Posterior vena cava (tissue), 2 donors: ENCODE measurements at regions not wholly inside any gene's neighbourhood (a gene's known extent, or its start where the extent isn't known, plus 50 kb on each side); places are given as distances from the start of the nearest gene placed in this dataset.
"Not testable (repeated sequence)": the region's sequence is repeated elsewhere in the genome, so short reads cannot be mapped to it uniquely, and the experiment has no call there.

Source experiments
- DNase-seq: peaks from one replicate; pipeline ENCODE4 v3.0.0-alpha.2; 2020; ENCODE audit warnings: low spot score
- intact Hi-C, 2 donors: fragments of 100-400 bp; cut with DNase I; formaldehyde crosslinking; loops; one replicate each; pipeline versions ENCODE4 v1.14.1 to v1.14.2; 2022 to 2023
- donor health status: DM: yes; HTN: yes; CAD: no.
- donor health status: DM: yes; HTN: yes; CAD: no.

DNA sequence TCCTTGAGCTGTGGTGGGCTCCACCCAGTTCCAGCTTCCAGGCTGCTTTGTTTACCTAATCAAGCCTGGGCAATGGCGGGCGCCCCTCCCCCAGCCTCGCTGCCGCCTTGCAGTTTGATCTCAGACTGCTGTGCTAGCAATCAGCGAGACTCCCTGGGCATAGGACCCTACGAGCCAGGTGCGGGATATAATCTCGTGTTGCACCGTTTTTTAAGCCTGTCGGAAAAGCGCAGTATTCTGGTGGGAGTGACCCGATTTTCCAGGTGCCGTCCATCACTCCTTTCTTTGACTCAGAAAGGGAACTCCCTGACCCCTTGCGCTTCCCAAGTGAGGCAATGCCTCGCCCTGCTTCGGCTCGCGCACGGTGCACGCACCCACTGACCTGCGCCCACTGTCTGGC is 133.0 kb upstream of the TCF4 start:
- intact Hi-C loops, DNase-seq: not testable (repeated sequence)

DNA sequence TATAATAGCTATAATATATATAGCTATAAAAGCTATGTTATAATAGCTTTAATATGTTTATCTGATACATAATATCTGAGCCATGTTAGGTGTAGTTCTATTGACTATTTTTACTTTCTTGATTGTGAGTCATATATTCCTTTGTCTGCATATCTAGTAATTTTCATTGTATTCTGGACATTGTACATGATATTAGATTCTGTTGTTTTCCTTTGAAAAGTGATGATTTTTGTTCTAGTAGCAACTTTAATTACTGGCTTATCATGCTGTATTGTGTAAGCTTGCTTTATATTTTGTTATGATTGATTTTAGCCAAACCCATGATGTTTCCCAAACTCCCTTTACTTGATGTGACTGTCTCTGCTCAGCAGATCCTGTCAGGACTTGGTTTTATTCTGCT is 125.7 kb upstream of the TCF4 start:
- intact Hi-C loops, result no loop called here
- no peak for DNase-seq

DNA sequence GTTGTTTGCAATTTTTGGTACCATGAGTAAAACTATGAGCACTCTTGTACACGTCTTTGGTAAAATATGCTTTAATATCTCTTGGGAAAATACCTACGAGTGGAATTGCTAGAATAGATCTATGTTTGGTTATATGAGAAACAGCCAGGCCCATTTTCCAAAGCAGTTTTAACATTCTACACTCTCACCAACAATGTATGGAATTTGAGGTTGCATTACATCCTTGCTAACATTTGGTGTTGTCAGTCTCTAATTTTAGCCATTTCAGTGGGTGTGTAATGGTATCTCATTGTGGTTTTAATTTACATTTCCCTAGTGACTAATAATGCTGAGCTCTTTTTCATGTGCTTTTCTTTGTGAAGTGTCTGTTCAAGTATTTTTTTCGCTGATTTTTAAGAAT is 118.9 kb upstream of the TCF4 start:
- no peak for DNase-seq

GRCh38 chr18:55699233-55699765 is 111.3 kb upstream of the TCF4 start:
- intact Hi-C loops, result no loop called here
- no peak for DNase-seq

More for the DNA sequence above, 118.9 kb upstream of the TCF4 start:
- intact Hi-C loops, result no loop called here

GRCh38 chr18:55696811-55697210 is 108.8 kb upstream of the TCF4 start:
- no peak for DNase-seq
- intact Hi-C loops, result no loop called here

DNA sequence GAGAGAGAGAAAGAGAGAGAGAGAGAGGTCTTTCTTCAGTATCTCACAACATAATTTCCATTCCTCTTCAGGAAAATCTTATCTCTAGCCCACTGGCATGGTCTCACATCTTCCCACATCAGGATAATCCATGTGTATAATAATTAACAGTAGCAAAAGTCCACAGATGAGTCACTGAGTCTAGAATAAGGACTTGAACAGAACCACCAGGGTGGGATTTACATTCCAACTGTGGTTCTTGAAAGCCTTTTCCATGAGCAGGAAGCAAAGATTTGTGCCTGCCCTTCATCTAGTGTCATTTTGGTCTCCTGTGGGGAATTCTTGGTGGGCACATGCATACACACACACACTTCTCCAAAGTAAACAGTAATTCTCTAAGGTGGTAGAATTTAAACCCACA is 107.1 kb upstream of the TCF4 start:
- intact Hi-C loops, result no loop called here
- no peak for DNase-seq

- no peak for DNase-seq
- intact Hi-C loops, result no loop called here
These were observed 106.3 kb upstream of the TCF4 start for GRCh38 chr18:55694291-55694690.

DNA sequence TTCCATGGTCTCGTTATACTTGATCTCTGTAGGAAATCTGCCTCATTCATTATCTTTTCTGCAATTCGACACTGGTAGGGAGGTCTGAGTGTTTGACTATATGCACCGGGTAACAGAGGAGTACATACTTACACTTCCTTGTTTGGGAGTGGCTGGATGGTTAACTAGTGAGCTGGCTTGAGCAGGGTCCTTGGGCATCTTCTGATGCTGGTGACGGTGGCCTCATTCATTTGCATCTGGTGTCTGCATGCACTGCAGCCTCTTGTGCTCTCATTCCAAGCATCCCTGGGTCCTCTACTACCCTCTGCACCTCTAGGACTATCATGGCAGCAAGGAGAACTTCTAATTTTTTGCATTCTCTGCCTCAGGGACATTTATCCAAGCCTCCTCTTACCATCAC is 100.0 kb upstream of the TCF4 start:
- intact Hi-C loops, result no loop called here
- DNase-seq, result no peak

- intact Hi-C loops, result no loop called here
- no peak for DNase-seq
These were observed 99.1 kb upstream of the TCF4 start for GRCh38 chr18:55687106-55687505.

DNA sequence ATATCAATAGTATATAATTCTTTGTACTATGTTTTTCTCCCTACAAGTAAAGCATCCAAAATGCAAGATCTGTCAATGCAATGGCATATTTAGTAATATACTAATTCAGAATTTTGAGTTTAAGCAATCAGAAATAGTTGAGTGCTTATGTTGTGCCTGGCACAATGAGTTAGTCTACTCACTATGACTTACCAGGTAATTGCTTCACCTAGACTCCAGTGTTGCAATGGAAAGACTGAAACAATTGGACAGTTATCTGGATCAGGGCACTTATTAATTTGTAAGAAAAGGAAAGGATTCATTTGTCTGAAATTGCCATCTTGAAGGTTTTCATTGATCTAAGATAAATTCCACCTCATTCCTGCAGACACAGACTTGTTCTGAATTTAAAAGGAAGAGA is 97.6 kb upstream of the TCF4 start:
- intact Hi-C loops, result no loop called here
- no peak for DNase-seq

DNA sequence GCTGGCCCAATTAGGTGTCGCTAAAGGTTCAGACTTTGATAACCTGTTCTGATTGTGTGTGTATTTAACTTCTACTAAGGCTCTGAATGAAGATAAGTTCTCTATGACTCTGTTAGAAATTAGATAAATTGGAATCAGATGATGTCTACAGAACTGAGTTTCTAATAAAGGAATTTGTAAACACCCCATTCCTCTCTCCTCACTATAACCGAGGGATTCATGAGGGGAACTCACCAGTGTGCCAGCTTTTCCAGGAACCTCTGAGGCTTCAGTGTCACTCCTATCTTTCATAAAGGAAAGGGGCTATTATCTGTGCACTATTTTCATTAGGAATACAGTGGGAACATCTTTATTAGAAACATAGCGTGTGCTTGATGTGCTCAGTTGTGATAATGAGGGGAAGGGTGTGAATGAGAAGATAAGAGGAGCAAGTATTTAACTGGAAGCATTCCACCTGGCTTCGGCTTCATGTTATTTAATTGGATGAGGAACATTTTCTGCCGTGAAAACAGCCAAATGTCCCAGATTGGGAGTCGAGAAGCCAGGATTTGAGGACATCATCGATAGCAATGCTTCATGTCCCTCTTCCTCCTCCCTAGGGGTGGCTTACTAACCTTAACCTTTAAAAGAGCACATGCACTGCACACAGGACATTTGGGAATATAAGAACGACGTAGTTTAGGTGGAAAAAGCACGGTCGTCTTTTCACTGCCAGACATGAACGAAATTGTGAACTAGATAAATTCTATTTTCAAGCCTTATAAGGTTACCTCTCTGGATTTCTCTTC is 84.8 kb upstream of the TCF4 start:
- DNase-seq, result no peak
- intact Hi-C loops, result no loop called here

- DNase-seq, result no peak
- intact Hi-C loops, result no loop called here
These were observed 77.5 kb upstream of the TCF4 start for GRCh38 chr18:55665506-55665905.

DNA sequence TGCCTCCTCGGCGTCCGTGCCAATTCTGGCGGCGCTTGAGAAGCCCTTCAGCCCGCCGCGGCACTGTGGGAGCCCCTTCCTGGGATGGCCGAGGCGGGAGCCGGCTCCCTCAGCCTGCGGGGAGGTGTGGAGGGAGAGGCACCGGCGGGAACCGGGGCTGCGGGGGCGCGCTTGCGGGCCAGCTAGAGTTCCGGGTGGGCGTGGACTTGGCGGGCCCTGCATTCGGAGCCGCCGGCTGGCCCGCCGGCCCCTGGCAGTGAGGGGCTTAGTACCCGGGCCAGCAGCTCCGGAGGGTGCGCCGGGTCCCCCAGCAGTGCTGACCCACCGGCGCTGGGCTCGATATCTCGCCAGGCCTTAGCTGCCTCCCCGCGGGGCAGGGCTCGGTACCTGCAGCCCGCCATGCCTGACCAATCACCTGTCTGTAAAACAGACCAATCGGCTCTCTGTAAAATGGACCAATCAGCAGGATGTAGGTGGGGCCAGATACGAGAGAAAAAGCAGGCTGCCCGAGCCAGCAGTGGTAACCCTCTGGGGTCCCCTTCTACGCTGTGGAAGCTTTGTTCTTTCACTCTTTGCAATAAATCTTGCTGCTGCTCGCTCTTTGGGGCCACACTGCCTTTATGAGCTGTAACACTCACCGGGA is 76.9 kb upstream of the TCF4 start:
- DNase-seq, intact Hi-C loops: not testable (repeated sequence)

DNA sequence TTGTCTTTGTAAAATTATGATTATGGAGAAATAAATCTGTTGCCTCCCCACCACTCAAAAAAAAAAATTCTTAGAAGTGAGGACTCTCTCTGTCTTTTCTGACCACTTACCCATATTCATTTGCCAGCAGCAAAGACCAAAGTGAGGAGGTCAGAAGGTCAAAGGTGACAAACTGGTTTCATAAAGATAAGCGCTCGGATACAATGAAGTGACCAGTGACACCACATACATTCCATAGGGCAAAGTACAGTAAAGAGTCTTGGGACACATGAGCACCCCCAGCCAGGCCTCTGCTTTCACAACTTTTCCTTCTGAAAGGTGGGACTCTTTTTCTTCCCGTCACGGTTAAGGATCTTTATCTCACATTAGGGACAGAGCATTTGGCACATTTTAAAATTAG is 75.9 kb upstream of the TCF4 start:
- no peak for DNase-seq
- intact Hi-C loops, result no loop called here

GRCh38 chr18:55658598-55658997 is 70.6 kb upstream of the TCF4 start:
- intact Hi-C loops, result no loop called here
- no peak for DNase-seq

- DNase-seq, result no peak
- intact Hi-C loops, result no loop called here
These were observed 69.8 kb upstream of the TCF4 start for GRCh38 chr18:55657572-55658331.

DNA sequence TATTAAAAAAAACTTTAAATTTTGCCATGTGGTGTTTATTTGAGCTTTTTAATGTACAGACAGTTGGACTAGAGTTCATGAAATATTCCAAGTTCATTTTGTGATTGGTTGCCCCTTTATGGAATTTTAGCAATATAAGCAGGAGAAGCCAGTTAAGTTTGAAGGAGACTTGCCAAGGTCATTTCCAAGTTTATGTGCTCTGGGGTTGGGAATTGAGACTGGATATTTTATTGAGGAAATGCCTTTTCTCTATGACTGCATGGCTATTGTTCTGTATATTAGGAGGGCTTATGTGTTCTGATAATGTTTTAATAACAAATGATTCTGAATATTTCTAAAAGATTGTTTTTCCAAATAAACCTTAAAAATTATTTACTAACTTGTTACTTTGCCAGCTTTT is 67.0 kb upstream of the TCF4 start:
- intact Hi-C loops, result no loop called here

GRCh38 chr18:55651236-55651635 is 63.2 kb upstream of the TCF4 start:
- intact Hi-C loops, result no loop called here
- DNase-seq, result no peak

More for the DNA sequence above, 67.0 kb upstream of the TCF4 start:
- no peak for DNase-seq

- intact Hi-C loops, result no loop called here
- DNase-seq, result no peak
These were observed 62.4 kb upstream of the TCF4 start for GRCh38 chr18:55650363-55650870.

DNA sequence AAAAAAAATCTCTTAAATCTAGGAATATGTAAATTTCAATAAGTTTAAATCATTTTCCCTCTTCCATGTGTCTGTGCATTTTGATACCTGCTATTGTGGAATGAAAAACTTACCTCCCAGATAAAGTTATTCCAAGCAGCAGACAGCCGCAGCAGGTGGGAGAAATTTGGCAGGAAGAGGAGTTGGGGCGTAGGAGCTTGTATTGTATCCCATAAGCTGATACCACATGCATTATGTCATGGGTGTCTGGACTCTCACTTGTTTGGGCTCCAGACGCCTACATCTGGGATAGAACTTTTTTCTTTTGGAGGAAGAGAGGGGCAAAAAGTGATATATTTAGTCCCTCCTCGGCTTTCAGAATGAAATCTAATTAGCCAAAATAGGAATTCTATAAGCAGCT is 59.3 kb upstream of the TCF4 start:
- DNase-seq, result no peak
- intact Hi-C loops, result no loop called here
